ENCODE measurements at regions not wholly inside any gene's neighbourhood (a gene's known extent, or its start where the extent isn't known, plus 50 kb on each side); places are given as distances from the start of the nearest gene placed in this dataset.

- no peaks in the 10 kb centered on the region for H3K36me3 ChIP-seq
- H3K27ac ChIP-seq, result no peak overlapping the region
- no peak for ATAC-seq
- no peak for TF ChIP-seq POLR2A (IDR thresholded peaks at IDR 0.05)
- TF ChIP-seq, protein P1, sequence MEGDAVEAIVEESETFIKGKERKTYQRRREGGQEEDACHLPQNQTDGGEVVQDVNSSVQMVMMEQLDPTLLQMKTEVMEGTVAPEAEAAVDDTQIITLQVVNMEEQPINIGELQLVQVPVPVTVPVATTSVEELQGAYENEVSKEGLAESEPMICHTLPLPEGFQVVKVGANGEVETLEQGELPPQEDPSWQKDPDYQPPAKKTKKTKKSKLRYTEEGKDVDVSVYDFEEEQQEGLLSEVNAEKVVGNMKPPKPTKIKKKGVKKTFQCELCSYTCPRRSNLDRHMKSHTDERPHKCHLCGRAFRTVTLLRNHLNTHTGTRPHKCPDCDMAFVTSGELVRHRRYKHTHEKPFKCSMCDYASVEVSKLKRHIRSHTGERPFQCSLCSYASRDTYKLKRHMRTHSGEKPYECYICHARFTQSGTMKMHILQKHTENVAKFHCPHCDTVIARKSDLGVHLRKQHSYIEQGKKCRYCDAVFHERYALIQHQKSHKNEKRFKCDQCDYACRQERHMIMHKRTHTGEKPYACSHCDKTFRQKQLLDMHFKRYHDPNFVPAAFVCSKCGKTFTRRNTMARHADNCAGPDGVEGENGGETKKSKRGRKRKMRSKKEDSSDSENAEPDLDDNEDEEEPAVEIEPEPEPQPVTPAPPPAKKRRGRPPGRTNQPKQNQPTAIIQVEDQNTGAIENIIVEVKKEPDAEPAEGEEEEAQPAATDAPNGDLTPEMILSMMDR (IDR thresholded peaks at IDR 0.05), result no peak
- no peak for TF ChIP-seq POLR2AphosphoS5 (IDR thresholded peaks at IDR 0.05)
- no peak for TF ChIP-seq EP300 (IDR thresholded peaks at IDR 0.05)
- 61 to 62% methylated on average over 3 to 4 of the region's 4 CpGs for WGBS, 2 donors (ENCODE audit: low coverage in 1 of 2)
- no peaks in the 10 kb centered on the region for H3K4me1 ChIP-seq
- no peak overlapping the region for H3K4me3 ChIP-seq
- H3K27me3 ChIP-seq, result no peaks in the 10 kb centered on the region
- no peaks in the 10 kb centered on the region for H3K9me3 ChIP-seq
These were observed 438.4 kb downstream of the ADAMTS20 start for GRCh38 chr12:43113616-43114015.

GRCh38 chr12:43113135-43113534, 438.9 kb downstream of the ADAMTS20 start:
- ATAC-seq, result no peak
- 56% methylated on average over 2 of the region's 2 CpGs; no CpG with 5 or more reads in 1 of the 2 donors for WGBS, 2 donors (ENCODE audit: low coverage in 1 of 2)
- TF ChIP-seq EP300 (IDR thresholded peaks at IDR 0.05) (no peak), POLR2A (IDR thresholded peaks at IDR 0.05) (no peak), POLR2AphosphoS5 (IDR thresholded peaks at IDR 0.05) (no peak)
- TF ChIP-seq, protein P1 (IDR thresholded peaks at IDR 0.05), result no peak

DNA sequence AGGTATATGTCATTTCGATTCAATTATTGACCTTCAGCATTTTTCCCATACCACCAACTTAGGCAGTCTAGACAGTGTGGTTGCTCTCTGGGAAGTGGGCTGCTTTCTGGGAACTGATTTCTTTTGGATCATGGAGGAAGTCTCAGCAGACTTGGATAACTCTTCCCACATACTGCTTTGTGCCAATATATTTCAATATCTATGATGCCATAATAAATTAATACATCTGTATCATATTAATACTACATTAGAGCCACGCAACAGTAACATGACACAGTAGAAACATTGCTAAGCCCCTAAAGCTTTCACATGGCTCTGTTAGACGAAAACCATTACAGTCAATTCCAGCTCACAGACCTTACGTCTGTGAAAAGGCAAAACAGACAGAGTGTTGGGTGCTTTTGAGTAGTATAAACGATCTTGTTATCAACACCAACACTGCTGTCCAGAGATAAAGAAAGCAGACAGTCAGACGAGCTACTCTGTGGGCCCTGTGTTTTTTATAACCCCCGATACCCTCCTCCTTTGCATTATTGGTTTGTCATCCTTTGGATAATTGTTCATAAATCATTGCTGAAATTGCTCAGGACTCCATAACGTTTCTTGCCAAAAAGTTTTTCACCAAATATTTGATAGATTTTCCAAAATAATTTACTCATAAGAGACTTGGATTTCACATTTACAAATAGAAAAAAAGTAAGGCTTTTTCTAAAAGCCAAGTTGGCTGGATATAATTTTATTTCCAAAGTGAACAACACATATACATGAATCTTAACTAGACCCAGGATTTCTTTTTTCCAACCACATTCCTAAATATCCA, 439.7 kb downstream of the ADAMTS20 start:
- no peak for TF ChIP-seq POLR2A (IDR thresholded peaks at IDR 0.05)
- TF ChIP-seq EP300 (IDR thresholded peaks at IDR 0.05), result no peak
- TF ChIP-seq POLR2AphosphoS5 (IDR thresholded peaks at IDR 0.05), result no peak
- TF ChIP-seq, protein P1 (IDR thresholded peaks at IDR 0.05), result no peak
- no peaks in the 10 kb centered on the region for H3K4me1 ChIP-seq
- H3K27ac ChIP-seq, result no peak overlapping the region
- H3K36me3 ChIP-seq, result no peaks in the 10 kb centered on the region
- no peak for ATAC-seq
- H3K27me3 ChIP-seq, result no peaks in the 10 kb centered on the region
- WGBS, 2 donors (ENCODE audit: low coverage in 1 of 2), result 27 to 71% methylated on average over 3 to 8 of the region's 8 CpGs
- no peak overlapping the region for H3K4me3 ChIP-seq
- H3K9me3 ChIP-seq, result no peaks in the 10 kb centered on the region

More at GRCh38 chr12:43113135-43113534, 438.9 kb downstream of the ADAMTS20 start:
- no peak overlapping the region for H3K27ac ChIP-seq
- H3K27me3 ChIP-seq, result no peaks in the 10 kb centered on the region
- H3K36me3 ChIP-seq, result no peaks in the 10 kb centered on the region
- no peak overlapping the region for H3K4me3 ChIP-seq
- H3K9me3 ChIP-seq, result no peaks in the 10 kb centered on the region
- no peaks in the 10 kb centered on the region for H3K4me1 ChIP-seq

GRCh38 chr12:43111608-43112007, 440.4 kb downstream of the ADAMTS20 start:
- no peaks in the 10 kb centered on the region for H3K4me1 ChIP-seq
- no peaks in the 10 kb centered on the region for H3K36me3 ChIP-seq
- TF ChIP-seq EP300 (IDR thresholded peaks at IDR 0.05) (no peak), POLR2A (IDR thresholded peaks at IDR 0.05) (no peak), POLR2AphosphoS5 (IDR thresholded peaks at IDR 0.05) (no peak)
- TF ChIP-seq, protein P1 (IDR thresholded peaks at IDR 0.05), result no peak
- 70 to 82% methylated on average over 5 to 6 of the region's 6 CpGs for WGBS, 2 donors (ENCODE audit: low coverage in 1 of 2)
- H3K27ac ChIP-seq, result no peak overlapping the region
- H3K4me3 ChIP-seq, result no peak overlapping the region
- H3K9me3 ChIP-seq, result no peaks in the 10 kb centered on the region
- no peaks in the 10 kb centered on the region for H3K27me3 ChIP-seq
- ATAC-seq, result no peak
